Mucosa of descending colon (tissue), 3 donors: ENCODE measurements at regions not wholly inside any gene's neighbourhood (a gene's known extent, or its start where the extent isn't known, plus 50 kb on each side); places are given as distances from the start of the nearest gene placed in this dataset.

Experiments
- ATAC-seq: fragments of 200-7000 bp; cut with Tn5 transposase; one replicate; pipeline ENCODE4 v1.9.1; 2020; ENCODE audit warnings: mild to moderate bottlenecking, moderate library complexity
- DNase-seq, 3 donors: peaks; one replicate each; pipeline ENCODE4 v3.0.0-alpha.2; 2020
- H3K36me3 ChIP-seq: fragments of 200-600 bp; one replicate; pipeline ENCODE4 v1.8.0; 2021; ENCODE audit warnings: low read depth, mild to moderate bottlenecking
- H3K4me1 ChIP-seq: fragments of 200-600 bp; one replicate; pipeline ENCODE4 v1.8.0; 2021; ENCODE audit warnings: low read depth, mild to moderate bottlenecking
- H3K4me3 ChIP-seq: fragments of 200-600 bp; one replicate; pipeline ENCODE4 v1.8.0; 2021; ENCODE audit warnings: mild to moderate bottlenecking
- H3K9me3 ChIP-seq: fragments of 200-600 bp; one replicate; pipeline ENCODE4 v1.8.0; 2021; ENCODE audit warnings: mild to moderate bottlenecking
- intact Hi-C, 2 donors: fragments of 100-400 bp; cut with DNase I in 1 of 2; cut with micrococcal nuclease in 1 of 2; formaldehyde crosslinking; loops; one replicate each; pipeline versions ENCODE4 v1.11.0 to v1.11.1; 2022; cut with DNase I, micrococcal nuclease
- TF ChIP-seq, protein P1 (sequence below): fragments of 200-600 bp; IDR thresholded peaks from one replicate; pipeline ENCODE4 v1.8.0; 2022; ENCODE audit warnings: antibody characterized with exemption, mild to moderate bottlenecking
- donor health status: DM: no; HTN: no; CAD: no; lungs with moderate emphysema.
- donor health status: DM: no; HTN: no; CAD: no.
- donor health status: DM: no; HTN: yes; CAD: no.

- ATAC-seq, result no peak
- intact Hi-C loops, result no loop called here
Observed at GRCh38 chr1:232518349-232518748, 111.6 kb downstream of the SIPA1L2 start.

DNA sequence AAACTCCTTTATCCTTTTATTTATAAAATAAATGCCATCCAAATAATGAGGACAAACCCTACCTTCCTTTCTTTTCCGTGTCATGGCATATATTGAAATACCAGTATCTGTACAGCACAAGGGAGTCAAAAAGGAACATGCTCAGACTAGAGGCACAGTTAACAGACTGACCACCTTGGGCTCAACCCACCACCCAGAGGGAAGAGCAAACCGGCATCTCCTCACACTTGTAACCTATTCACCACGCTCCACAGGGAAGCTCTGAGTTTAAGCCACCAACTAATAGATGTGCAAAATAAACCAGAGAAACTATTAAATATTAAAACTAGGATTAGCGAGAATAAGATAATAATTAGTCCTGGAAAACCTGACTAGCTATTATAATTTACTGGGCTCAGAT is 112.7 kb downstream of the SIPA1L2 start:
- TF ChIP-seq, protein P1, sequence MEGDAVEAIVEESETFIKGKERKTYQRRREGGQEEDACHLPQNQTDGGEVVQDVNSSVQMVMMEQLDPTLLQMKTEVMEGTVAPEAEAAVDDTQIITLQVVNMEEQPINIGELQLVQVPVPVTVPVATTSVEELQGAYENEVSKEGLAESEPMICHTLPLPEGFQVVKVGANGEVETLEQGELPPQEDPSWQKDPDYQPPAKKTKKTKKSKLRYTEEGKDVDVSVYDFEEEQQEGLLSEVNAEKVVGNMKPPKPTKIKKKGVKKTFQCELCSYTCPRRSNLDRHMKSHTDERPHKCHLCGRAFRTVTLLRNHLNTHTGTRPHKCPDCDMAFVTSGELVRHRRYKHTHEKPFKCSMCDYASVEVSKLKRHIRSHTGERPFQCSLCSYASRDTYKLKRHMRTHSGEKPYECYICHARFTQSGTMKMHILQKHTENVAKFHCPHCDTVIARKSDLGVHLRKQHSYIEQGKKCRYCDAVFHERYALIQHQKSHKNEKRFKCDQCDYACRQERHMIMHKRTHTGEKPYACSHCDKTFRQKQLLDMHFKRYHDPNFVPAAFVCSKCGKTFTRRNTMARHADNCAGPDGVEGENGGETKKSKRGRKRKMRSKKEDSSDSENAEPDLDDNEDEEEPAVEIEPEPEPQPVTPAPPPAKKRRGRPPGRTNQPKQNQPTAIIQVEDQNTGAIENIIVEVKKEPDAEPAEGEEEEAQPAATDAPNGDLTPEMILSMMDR, result no peak
- H3K36me3 ChIP-seq, result no peaks in the 10 kb centered on the region
- no peak for DNase-seq
- no peaks in the 10 kb centered on the region for H3K4me1 ChIP-seq
- H3K4me3 ChIP-seq, result no peak overlapping the region
- H3K9me3 ChIP-seq, result no peaks in the 10 kb centered on the region
- intact Hi-C loops, result no loop called here
- no peak for ATAC-seq

More at GRCh38 chr1:232518349-232518748, 111.6 kb downstream of the SIPA1L2 start:
- no peaks in the 10 kb centered on the region for H3K36me3 ChIP-seq
- H3K4me3 ChIP-seq, result no peak overlapping the region
- no peaks in the 10 kb centered on the region for H3K9me3 ChIP-seq
- TF ChIP-seq, protein P1, result no peak
- peaks cover 5% of the 10 kb centered on the region for H3K4me1 ChIP-seq
- no peak for DNase-seq

DNA sequence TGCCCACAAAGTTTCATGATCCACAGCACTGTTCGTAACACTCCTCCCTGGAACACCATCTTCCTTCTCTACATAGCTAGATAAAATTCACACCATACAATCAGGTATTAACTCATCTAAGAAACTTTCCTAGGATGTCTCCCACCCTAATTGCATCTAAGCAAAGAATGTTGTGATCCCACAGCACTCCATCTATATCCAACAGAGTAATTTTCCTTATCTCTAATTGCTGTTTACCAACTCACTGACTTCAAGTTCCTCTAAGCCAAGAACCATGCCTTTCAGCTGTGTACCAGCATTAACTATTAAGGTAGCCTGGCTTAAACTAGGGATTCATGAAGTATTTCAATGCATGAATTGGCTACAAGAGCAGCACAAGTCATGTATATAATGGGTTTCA is 114.2 kb downstream of the SIPA1L2 start:
- Histone ChIP-seq H3K4me3 (no peak overlapping the region), H3K36me3 (no peaks in the 10 kb centered on the region), H3K4me1 (no peaks in the 10 kb centered on the region), H3K9me3 (no peaks in the 10 kb centered on the region)
- intact Hi-C loops, result no loop called here
- TF ChIP-seq, protein P1, result no peak
- ATAC-seq (no peak), DNase-seq (no peak)

GRCh38 chr1:232512712-232513111 is 117.2 kb downstream of the SIPA1L2 start:
- TF ChIP-seq, protein P1, result no peak
- Histone ChIP-seq H3K9me3 (no peaks in the 10 kb centered on the region), H3K4me3 (no peak overlapping the region), H3K36me3 (no peaks in the 10 kb centered on the region), H3K4me1 (no peaks in the 10 kb centered on the region)
- intact Hi-C loops, result no loop called here
- DNase-seq (no peak), ATAC-seq (no peak)

DNA sequence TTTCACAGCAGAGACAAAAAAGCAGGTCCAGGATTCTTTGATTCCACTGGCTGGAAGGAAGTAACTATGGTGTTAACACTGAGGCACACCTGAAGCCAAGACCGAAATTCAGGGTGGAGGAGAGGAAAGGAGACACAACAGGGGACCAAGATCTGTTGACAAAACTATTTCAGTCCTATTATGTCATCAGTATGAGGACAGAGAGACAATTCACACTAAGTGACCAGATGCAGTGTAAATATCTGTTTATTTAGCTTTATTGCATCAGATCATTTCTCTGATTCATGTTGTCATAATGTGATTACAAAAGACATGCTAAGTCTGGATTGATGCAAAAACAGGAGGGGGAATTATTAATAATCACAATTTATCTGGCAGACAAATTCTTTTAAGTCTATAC is 118.8 kb downstream of the SIPA1L2 start:
- no peak for ATAC-seq
- Histone ChIP-seq H3K9me3 (no peaks in the 10 kb centered on the region), H3K4me1 (no peaks in the 10 kb centered on the region), H3K36me3 (no peaks in the 10 kb centered on the region), H3K4me3 (no peak overlapping the region)
- intact Hi-C loops, result no loop called here
- TF ChIP-seq, protein P1, result no peak
- DNase-seq, result no peak
